ENCODE measurements at regions not wholly inside any gene's neighbourhood (a gene's known extent, or its start where the extent isn't known, plus 50 kb on each side); places are given as distances from the start of the nearest gene placed in this dataset.

DNA sequence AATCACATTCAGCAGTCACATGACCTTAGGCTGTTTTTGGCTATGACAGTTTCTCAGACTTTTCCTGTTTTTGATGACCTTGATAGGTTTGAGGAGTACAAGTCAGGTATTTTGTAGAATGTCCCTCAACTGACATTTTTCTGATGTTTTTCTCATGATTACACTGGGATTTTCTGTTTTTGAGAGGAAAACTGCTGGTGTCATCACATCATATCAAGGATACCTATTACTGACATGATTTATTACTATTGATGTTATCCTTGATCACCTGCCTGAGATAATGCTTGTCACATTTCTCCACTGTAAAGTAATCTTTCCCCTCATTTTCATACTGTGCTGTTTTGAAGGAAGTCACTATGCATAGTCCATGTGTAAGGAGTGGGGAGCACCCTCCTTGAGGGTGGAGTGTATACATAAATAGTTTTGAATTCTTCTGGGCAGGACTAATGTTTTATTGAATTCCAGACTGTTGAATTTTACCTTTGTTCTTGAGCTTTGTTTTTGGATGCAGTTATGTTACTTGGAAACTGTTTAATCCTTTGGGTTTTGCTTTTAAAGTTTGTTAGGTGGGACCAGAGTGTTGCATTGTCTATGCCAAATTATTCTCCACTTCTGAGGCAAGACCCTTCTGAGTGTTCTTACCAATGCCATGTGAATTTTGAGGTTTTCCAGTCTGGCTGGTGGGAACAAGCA lies 444.5 kb upstream of the FAR2 start:
- Histone ChIP-seq H3K4me1 (no peaks in the 10 kb centered on the region), H3K27ac (no peak overlapping the region), H3K36me3 (no peaks in the 10 kb centered on the region), H3K27me3 (replicated peaks in 1 of 7) (no peaks in the 10 kb centered on the region), H3K9me3 (peaks cover 0 to 26% (median 12%) of the 10 kb centered on the region in 8 donors), H3K4me3 (no peak overlapping the region)
- no peak for DNase-seq
- intact Hi-C loops (cut with DNase I; ENCODE audit: low total_unique reads) = no loop called here
- TF ChIP-seq, protein P1, sequence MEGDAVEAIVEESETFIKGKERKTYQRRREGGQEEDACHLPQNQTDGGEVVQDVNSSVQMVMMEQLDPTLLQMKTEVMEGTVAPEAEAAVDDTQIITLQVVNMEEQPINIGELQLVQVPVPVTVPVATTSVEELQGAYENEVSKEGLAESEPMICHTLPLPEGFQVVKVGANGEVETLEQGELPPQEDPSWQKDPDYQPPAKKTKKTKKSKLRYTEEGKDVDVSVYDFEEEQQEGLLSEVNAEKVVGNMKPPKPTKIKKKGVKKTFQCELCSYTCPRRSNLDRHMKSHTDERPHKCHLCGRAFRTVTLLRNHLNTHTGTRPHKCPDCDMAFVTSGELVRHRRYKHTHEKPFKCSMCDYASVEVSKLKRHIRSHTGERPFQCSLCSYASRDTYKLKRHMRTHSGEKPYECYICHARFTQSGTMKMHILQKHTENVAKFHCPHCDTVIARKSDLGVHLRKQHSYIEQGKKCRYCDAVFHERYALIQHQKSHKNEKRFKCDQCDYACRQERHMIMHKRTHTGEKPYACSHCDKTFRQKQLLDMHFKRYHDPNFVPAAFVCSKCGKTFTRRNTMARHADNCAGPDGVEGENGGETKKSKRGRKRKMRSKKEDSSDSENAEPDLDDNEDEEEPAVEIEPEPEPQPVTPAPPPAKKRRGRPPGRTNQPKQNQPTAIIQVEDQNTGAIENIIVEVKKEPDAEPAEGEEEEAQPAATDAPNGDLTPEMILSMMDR (IDR thresholded peaks at IDR 0.05 in 8 of 11, conservative IDR thresholded peaks at IDR 0.05 in 3 of 11) = no peak
- TF ChIP-seq POLR2A (IDR thresholded peaks at IDR 0.05) = no peak
- TF ChIP-seq POLR2AphosphoS5 (IDR thresholded peaks at IDR 0.05) = no peak

DNA sequence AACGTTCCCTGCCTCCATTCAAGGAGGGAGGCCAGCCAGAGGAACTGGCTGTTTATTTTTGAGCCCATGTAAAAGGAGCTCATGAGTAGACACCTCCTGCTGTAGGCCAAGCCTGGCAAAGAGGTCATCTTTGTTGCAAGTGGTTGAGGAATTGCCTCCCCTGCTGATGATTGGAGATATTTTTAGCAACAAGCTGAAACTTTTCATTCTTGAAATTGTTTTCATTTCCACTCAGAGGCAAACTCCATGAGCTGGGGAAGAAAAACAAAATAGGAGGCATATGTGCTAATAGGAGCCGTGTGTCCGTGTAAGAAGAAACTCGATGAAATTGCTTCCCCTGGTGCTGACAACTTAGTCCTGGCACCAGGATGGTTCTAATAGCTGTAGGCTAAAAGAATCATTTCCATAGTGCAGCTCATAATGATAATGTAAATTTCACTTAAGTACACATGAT lies 440.1 kb upstream of the FAR2 start:
- DNase-seq = no peak
- no peak overlapping the region for H3K27ac ChIP-seq
- WGBS, 5 donors = 66 to 80% (median 72%) methylated on average over 4 of the region's 4 CpGs

DNA sequence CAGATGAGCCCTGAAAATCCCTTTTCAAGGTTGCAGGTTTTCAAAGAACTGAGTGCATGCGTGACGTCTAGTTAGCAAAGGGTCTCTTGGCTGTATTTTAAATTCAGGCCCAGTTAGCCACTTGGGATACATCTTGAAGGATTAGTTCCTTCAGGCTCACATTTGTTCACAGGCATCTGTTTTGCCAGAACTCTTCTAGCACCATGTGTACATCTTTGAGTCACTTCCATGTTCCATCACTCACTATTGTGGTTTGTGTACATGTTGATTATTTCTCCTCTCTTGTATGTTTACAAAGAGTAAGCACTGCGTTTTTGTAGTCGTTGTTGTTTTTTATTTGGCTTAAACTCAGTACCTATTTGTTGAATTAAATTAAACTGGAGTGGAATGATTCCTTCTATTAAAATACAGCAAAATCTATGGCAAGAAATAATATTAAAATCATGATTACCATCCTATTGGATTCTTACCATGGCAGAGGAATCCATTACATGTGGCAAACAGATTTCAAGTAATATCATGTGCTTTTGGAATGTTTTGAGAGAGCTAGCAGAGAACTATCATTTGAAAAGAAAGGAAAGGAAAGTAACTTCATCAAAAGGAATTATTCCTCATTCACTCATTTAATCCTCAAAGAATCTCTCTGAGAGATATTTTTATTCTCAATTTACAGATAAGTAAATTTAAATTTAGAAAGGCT lies 438.9 kb upstream of the FAR2 start:
- no peak for DNase-seq
- H3K4me1 ChIP-seq = no peaks in the 10 kb centered on the region
- no peaks in the 10 kb centered on the region for H3K36me3 ChIP-seq
- H3K27ac ChIP-seq = no peak overlapping the region
- H3K9me3 ChIP-seq = peaks cover 0 to 7% (median 2%) of the 10 kb centered on the region in 8 donors
- no peak for TF ChIP-seq POLR2AphosphoS5 (IDR thresholded peaks at IDR 0.05)
- no peak for TF ChIP-seq POLR2A (IDR thresholded peaks at IDR 0.05)
- TF ChIP-seq, protein P1 (IDR thresholded peaks at IDR 0.05 in 8 of 11, conservative IDR thresholded peaks at IDR 0.05 in 3 of 11) = no peak
- intact Hi-C loops (cut with DNase I; ENCODE audit: low total_unique reads) = no loop called here
- no peaks in the 10 kb centered on the region for H3K27me3 ChIP-seq (replicated peaks in 1 of 7)
- WGBS, 5 donors = 83 to 89% (median 85%) methylated on average over 4 of the region's 4 CpGs
- no peak overlapping the region for H3K4me3 ChIP-seq

More for the DNA sequence above, 440.1 kb upstream of the FAR2 start:
- intact Hi-C loops (cut with DNase I; ENCODE audit: low total_unique reads) = no loop called here
- Histone ChIP-seq H3K4me3 (no peak overlapping the region), H3K9me3 (peaks cover 0 to 12% (median under 1%) of the 10 kb centered on the region in 8 donors), H3K27me3 (replicated peaks in 1 of 7) (no peaks in the 10 kb centered on the region), H3K36me3 (no peaks in the 10 kb centered on the region), H3K4me1 (no peaks in the 10 kb centered on the region)
- TF ChIP-seq, protein P1 (IDR thresholded peaks at IDR 0.05 in 8 of 11, conservative IDR thresholded peaks at IDR 0.05 in 3 of 11) = no peak
- TF ChIP-seq POLR2AphosphoS5 (IDR thresholded peaks at IDR 0.05) (no peak), POLR2A (IDR thresholded peaks at IDR 0.05) (no peak)

DNA sequence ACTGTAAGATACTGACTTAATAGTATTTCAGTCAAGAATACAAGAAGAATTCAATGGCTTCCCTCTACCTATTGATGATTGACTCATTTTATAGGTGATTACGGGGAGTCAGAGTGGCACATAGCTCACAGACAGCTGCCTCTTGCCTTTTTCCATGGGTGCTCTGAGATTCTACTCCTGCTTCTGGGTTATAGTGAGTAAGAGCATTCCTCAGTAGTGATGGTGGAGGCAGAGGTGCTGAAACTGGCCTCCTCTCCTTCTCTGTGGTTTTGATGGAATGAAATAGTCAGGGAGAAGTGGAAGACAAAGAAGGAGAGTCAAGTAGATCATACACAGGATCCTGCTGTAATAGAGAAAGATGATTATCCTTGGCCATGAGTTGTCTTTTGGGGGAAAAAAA lies 438.2 kb upstream of the FAR2 start:
- TF ChIP-seq, protein P1 (IDR thresholded peaks at IDR 0.05 in 8 of 11, conservative IDR thresholded peaks at IDR 0.05 in 3 of 11) = no peak
- TF ChIP-seq POLR2A (IDR thresholded peaks at IDR 0.05) (no peak), POLR2AphosphoS5 (IDR thresholded peaks at IDR 0.05) (no peak)
- WGBS, 5 donors = 77 to 100% (median 81%) methylated on average over 1 of the region's 1 CpG
- intact Hi-C loops (cut with DNase I; ENCODE audit: low total_unique reads) = no loop called here

More for the DNA sequence above, 438.2 kb upstream of the FAR2 start:
- Histone ChIP-seq H3K4me3 (no peak overlapping the region), H3K36me3 (no peaks in the 10 kb centered on the region), H3K4me1 (no peaks in the 10 kb centered on the region), H3K27ac (no peak overlapping the region), H3K27me3 (replicated peaks in 1 of 7) (no peaks in the 10 kb centered on the region), H3K9me3 (peaks cover 0 to 13% (median 5%) of the 10 kb centered on the region in 8 donors)
- no peak for DNase-seq

Measured in spleen (tissue), 11 donors.